ENCODE measurements at regions not wholly inside any gene's neighbourhood (a gene's known extent, or its start where the extent isn't known, plus 50 kb on each side); places are given as distances from the start of the nearest gene placed in this dataset.

DNA sequence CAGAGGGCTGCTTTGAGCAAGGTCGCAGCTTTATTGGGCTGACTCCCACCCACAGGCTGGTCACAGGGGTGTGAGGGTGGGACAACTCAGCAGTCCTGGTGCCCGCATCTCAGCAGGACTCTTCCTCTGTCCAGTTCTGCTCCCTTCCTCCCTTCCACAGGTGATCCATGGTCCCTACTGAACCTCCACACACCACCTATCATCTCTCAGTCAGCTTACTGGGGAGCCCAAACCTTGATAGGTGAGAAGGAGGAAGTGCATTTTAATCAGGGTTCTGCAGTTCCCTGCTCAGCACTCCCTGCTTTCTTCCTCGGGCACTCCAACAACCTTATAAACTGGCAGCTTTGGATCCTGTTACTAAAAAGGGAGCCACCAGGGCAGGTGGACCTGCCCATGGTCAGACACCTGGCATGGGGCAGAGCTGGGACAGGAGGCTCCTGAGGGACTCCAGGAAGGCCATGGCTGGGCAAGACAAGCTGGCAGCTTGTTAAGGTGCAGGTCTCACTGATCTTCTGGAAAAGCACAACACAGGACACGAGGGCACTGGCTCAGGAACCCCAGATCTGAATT is 664.6 kb downstream of the BCL11B start:
- H3K36me3 ChIP-seq (replicated peaks in 1 of 2; ENCODE audit: control insufficient read depth in 1 of 2, insufficient read depth in 2 of 2, low read length in 1 of 2): no peaks in the 10 kb centered on the region
- H3K4me3 ChIP-seq (ENCODE audit: low read depth in 2 of 2, low read length in 1 of 2): no peak overlapping the region
- no peaks in the 10 kb centered on the region for H3F3A ChIP-seq (replicated peaks; ENCODE audit: insufficient read depth)
- no peaks in the 10 kb centered on the region for H3K9me2 ChIP-seq
- H3K9ac ChIP-seq: no peak overlapping the region
- H4K20me1 ChIP-seq (ENCODE audit: insufficient read depth): no peaks in the 10 kb centered on the region
- TF ChIP-seq GATA2 (CRISPR knock-in tag; IDR thresholded peaks at IDR 0.05): no peak
- no peak for TF ChIP-seq FOXM1 (IDR thresholded peaks at IDR 0.05; ENCODE audit: low read depth)
- TF ChIP-seq TCF12 (IDR thresholded peaks at IDR 0.05): no peak
- TF ChIP-seq NFIC (IDR thresholded peaks at IDR 0.05; ENCODE audit: borderline replicate concordance): no peak
- TF ChIP-seq MXI1 (IDR thresholded peaks at IDR 0.05; ENCODE audit: low read depth, low read length): no peak
- no peak for TF ChIP-seq RFX5 (IDR thresholded peaks at IDR 0.05; ENCODE audit: low read length)
- no peak for TF ChIP-seq ELF1 (IDR thresholded peaks at IDR 0.05)
- TF ChIP-seq, protein P1, sequence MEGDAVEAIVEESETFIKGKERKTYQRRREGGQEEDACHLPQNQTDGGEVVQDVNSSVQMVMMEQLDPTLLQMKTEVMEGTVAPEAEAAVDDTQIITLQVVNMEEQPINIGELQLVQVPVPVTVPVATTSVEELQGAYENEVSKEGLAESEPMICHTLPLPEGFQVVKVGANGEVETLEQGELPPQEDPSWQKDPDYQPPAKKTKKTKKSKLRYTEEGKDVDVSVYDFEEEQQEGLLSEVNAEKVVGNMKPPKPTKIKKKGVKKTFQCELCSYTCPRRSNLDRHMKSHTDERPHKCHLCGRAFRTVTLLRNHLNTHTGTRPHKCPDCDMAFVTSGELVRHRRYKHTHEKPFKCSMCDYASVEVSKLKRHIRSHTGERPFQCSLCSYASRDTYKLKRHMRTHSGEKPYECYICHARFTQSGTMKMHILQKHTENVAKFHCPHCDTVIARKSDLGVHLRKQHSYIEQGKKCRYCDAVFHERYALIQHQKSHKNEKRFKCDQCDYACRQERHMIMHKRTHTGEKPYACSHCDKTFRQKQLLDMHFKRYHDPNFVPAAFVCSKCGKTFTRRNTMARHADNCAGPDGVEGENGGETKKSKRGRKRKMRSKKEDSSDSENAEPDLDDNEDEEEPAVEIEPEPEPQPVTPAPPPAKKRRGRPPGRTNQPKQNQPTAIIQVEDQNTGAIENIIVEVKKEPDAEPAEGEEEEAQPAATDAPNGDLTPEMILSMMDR (IDR thresholded peaks at IDR 0.05): no peak
- TF ChIP-seq, protein P2, sequence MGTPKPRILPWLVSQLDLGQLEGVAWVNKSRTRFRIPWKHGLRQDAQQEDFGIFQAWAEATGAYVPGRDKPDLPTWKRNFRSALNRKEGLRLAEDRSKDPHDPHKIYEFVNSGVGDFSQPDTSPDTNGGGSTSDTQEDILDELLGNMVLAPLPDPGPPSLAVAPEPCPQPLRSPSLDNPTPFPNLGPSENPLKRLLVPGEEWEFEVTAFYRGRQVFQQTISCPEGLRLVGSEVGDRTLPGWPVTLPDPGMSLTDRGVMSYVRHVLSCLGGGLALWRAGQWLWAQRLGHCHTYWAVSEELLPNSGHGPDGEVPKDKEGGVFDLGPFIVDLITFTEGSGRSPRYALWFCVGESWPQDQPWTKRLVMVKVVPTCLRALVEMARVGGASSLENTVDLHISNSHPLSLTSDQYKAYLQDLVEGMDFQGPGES (IDR thresholded peaks at IDR 0.05; ENCODE audit: low read depth, low read length): no peak
- no peak for TF ChIP-seq RAD21 (IDR thresholded peaks at IDR 0.05; ENCODE audit: low read length)
- no peak for TF ChIP-seq FOXJ3 (CRISPR knock-in tag; IDR thresholded peaks at IDR 0.05)
- TF ChIP-seq, protein P3, sequence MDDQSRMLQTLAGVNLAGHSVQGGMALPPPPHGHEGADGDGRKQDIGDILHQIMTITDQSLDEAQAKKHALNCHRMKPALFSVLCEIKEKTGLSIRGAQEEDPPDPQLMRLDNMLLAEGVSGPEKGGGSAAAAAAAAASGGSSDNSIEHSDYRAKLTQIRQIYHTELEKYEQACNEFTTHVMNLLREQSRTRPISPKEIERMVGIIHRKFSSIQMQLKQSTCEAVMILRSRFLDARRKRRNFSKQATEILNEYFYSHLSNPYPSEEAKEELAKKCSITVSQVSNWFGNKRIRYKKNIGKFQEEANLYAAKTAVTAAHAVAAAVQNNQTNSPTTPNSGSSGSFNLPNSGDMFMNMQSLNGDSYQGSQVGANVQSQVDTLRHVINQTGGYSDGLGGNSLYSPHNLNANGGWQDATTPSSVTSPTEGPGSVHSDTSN (IDR thresholded peaks at IDR 0.05): no peak
- TF ChIP-seq CHD2 (IDR thresholded peaks at IDR 0.05; ENCODE audit: low read length, partially characterized antibody): no peak
- no peak for TF ChIP-seq SIN3A (IDR thresholded peaks at IDR 0.05; ENCODE audit: borderline replicate concordance, low read depth, low read length)
- TF ChIP-seq ZBTB33 (IDR thresholded peaks at IDR 0.05; ENCODE audit: borderline replicate concordance, low read depth): no peak
- no peak for TF ChIP-seq FOSL2 (IDR thresholded peaks at IDR 0.05; ENCODE audit: borderline replicate concordance, low read depth)
- no peak for TF ChIP-seq YY1 (IDR thresholded peaks at IDR 0.05; ENCODE audit: low read depth)
- no peak for TF ChIP-seq NRF1 (IDR thresholded peaks at IDR 0.05; ENCODE audit: low read depth, low read length)
- DNase-seq: no peak
- H3K4me2 ChIP-seq: no peak overlapping the region
- H3K9me3 ChIP-seq: no peaks in the 10 kb centered on the region
- H2AFZ ChIP-seq (ENCODE audit: low read depth): no peak overlapping the region
- no peaks in the 10 kb centered on the region for H3K4me1 ChIP-seq (ENCODE audit: control insufficient read depth in 1 of 2, insufficient read depth in 2 of 2, low read depth in 1 of 2, low read length in 1 of 2)
- no peak overlapping the region for H3K27ac ChIP-seq (ENCODE audit: low read depth in 2 of 2, low read length in 1 of 2)
- no CpG with 5 or more reads among the region's 4 CpGs for WGBS (ENCODE audit: low lambda C conversion rate)
- CTCF ChIA-PET: no interaction called here
- POLR2A ChIA-PET: no interaction called here
- H3K27me3 ChIP-seq (ENCODE audit: insufficient read depth): no peaks in the 10 kb centered on the region
- no peaks in the 10 kb centered on the region for H3K79me2 ChIP-seq (ENCODE audit: insufficient read depth)

Data from SK-N-SH (cell line).